Neural cell (in vitro differentiated cells): ENCODE measurements at regions not wholly inside any gene's neighbourhood (a gene's known extent, or its start where the extent isn't known, plus 50 kb on each side); places are given as distances from the start of the nearest gene placed in this dataset.

Experiments
- H2AFZ ChIP-seq: fragments of 200-600, 300-800 bp; sonication (generic), shearing (Covaris generic); 2 replicates; pipeline ENCODE4 v1.6.0; 2014; ENCODE audit warnings: low read depth, mild to moderate bottlenecking, antibody characterized with exemption, low read length, moderate library complexity
- H3F3A ChIP-seq: fragments of 200-600 bp; shearing (Covaris generic); 2 replicates; pipeline ENCODE4 v1.6.1; 2016; ENCODE audit warnings: mild to moderate bottlenecking, moderate library complexity, mixed read lengths, antibody characterized with exemption, low read length; ENCODE audit not compliant: insufficient read depth, poor library complexity, severe bottlenecking
- H3K27ac ChIP-seq: fragments of 200-600, 300-800 bp; sonication (generic), shearing (Covaris generic); 2 replicates; pipeline ENCODE4 v1.5.1; 2014; ENCODE audit warnings: mild to moderate bottlenecking, low read length, moderate library complexity
- H3K27me3 ChIP-seq: fragments of 300-800, 200-600 bp; sonication (generic), shearing (Covaris generic); 2 replicates; pipeline ENCODE4 v1.6.0; 2014; ENCODE audit warnings: mild to moderate bottlenecking, low read depth, low read length, moderate library complexity; ENCODE audit not compliant: insufficient read depth
- H3K36me3 ChIP-seq: fragments of 300-800, 200-600 bp; sonication (generic), shearing (Covaris generic); 2 replicates; pipeline ENCODE4 v1.5.1; 2014; ENCODE audit warnings: mild to moderate bottlenecking, antibody characterized with exemption, low read length, moderate library complexity; ENCODE audit not compliant: insufficient read depth
- H3K4me2 ChIP-seq: fragments of 300-800, 200-600 bp; sonication (generic), shearing (Covaris generic); 2 replicates; pipeline ENCODE4 v1.6.0; 2014; ENCODE audit warnings: mild to moderate bottlenecking, low read length
- H3K4me3 ChIP-seq: fragments of 300-800, 200-600 bp; sonication (generic), shearing (Covaris generic); 2 replicates; pipeline ENCODE4 v1.5.1; 2014; ENCODE audit warnings: mild to moderate bottlenecking, low read length, moderate library complexity
- H3K79me2 ChIP-seq: fragments of 200-600 bp; shearing (Covaris generic); replicated peaks from 2 replicates; pipeline ENCODE4 v1.6.0; 2014; ENCODE audit warnings: mild to moderate bottlenecking, low read length, moderate library complexity; ENCODE audit not compliant: insufficient read depth
- H3K9ac ChIP-seq: fragments of 300-800, 200-600 bp; sonication (generic), shearing (Covaris generic); 2 replicates; pipeline ENCODE4 v1.6.1; 2016; ENCODE audit warnings: mild to moderate bottlenecking, low read length, mixed read lengths
- H3K9me2 ChIP-seq: fragments of 200-600 bp; shearing (Covaris generic); 2 replicates; pipeline ENCODE4 v1.6.1; 2016; ENCODE audit warnings: mild to moderate bottlenecking, low read length, mixed read lengths; ENCODE audit not compliant: insufficient read depth
- H3K9me3 ChIP-seq: fragments of 200-600, 300-800 bp; sonication (generic), shearing (Covaris generic); 2 replicates; pipeline ENCODE4 v1.6.1; 2016; ENCODE audit warnings: mild to moderate bottlenecking, mixed run types, low read length, moderate library complexity, mixed read lengths
- H4K20me1 ChIP-seq: fragments of 200-600 bp; shearing (Covaris generic); 2 replicates; pipeline ENCODE4 v1.6.1; 2016; ENCODE audit warnings: mild to moderate bottlenecking, mixed run types; ENCODE audit not compliant: insufficient read depth
- CTCF ChIP-seq: fragments of 450-650 bp; IDR thresholded peaks from 2 replicates; pipeline ENCODE4 v1.5.1; 2014; ENCODE audit warnings: antibody characterized with exemption, mild to moderate bottlenecking, moderate library complexity; ENCODE audit not compliant: poor library complexity, severe bottlenecking
- EP300 ChIP-seq: fragments of 450-650 bp; conservative IDR thresholded peaks from 2 replicates; pipeline ENCODE4 v1.6.1; 2014; ENCODE audit warnings: antibody characterized with exemption, mild to moderate bottlenecking, moderate library complexity; ENCODE audit not compliant: poor library complexity, severe bottlenecking
- EZH2 ChIP-seq: fragments of 200-600, 300-800 bp; shearing (Covaris generic), sonication (generic); IDR thresholded peaks from 2 replicates; pipeline ENCODE4 v1.6.1; 2014; ENCODE audit warnings: antibody characterized with exemption, low read length, borderline replicate concordance, mild to moderate bottlenecking; ENCODE audit not compliant: insufficient read depth, poor library complexity, severe bottlenecking
- MXI1 ChIP-seq: fragments of 450-650 bp; conservative IDR thresholded peaks from 2 replicates; pipeline ENCODE4 v1.6.1; 2014; ENCODE audit warnings: antibody characterized with exemption, mild to moderate bottlenecking; ENCODE audit not compliant: poor library complexity, severe bottlenecking
- POLR2AphosphoS5 ChIP-seq: IDR thresholded peaks from 2 replicates; pipeline ENCODE4 v1.6.1; 2012
- RAD21 ChIP-seq: fragments of 450-650 bp; conservative IDR thresholded peaks from 2 replicates; pipeline ENCODE4 v1.6.1; 2014; ENCODE audit warnings: antibody characterized with exemption, mild to moderate bottlenecking, moderate library complexity
- REST ChIP-seq: IDR thresholded peaks from 2 replicates; pipeline ENCODE4 v1.6.1; 2012; ENCODE audit warnings: borderline replicate concordance
- SMC3 ChIP-seq: fragments of 450-650 bp; conservative IDR thresholded peaks from 2 replicates; pipeline ENCODE4 v1.6.1; 2014; ENCODE audit warnings: antibody characterized with exemption, mild to moderate bottlenecking, moderate library complexity; ENCODE audit not compliant: poor library complexity
- TAF1 ChIP-seq: IDR thresholded peaks from 2 replicates; pipeline ENCODE4 v1.6.1; 2012; ENCODE audit warnings: low read depth

DNA sequence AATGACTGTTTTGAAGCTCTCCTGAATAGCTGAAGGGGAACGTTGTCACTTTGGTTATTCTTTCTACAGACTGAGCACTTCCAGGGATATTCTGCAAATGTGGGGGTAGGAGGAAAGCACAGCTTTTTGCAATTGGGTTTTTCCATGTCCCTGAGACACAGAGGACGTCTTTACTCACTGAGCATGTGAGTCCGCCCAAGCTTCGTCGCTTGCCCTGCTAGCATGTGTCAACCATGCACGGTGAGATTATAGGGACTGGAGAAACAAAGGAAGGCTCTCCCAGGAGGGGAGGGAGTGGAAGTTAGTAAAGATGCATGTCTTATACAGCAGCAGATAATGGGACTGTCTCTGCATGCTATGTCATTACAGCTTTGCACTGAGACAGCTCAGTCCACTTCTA, 111.5 kb upstream of the SFRP2 start:
- Histone ChIP-seq H3K9me2 (no peaks in the 10 kb centered on the region), H3K4me3 (no peak overlapping the region), H3K79me2 (no peaks in the 10 kb centered on the region), H4K20me1 (no peaks in the 10 kb centered on the region), H2AFZ (no peak overlapping the region), H3K9me3 (no peaks in the 10 kb centered on the region), H3K27ac (no peak overlapping the region), H3F3A (no peaks in the 10 kb centered on the region), H3K27me3 (no peaks in the 10 kb centered on the region), H3K9ac (no peak overlapping the region), H3K36me3 (no peaks in the 10 kb centered on the region), H3K4me2 (no peak overlapping the region)
- TF ChIP-seq REST (no peak), CTCF (no peak), EP300 (no peak), EZH2 (no peak), SMC3 (no peak)

GRCh38 chr4:153890761-153891160, 101.9 kb upstream of the SFRP2 start:
- no peaks in the 10 kb centered on the region for H3K79me2 ChIP-seq
- H3K27ac ChIP-seq: no peak overlapping the region
- no peak overlapping the region for H3K9ac ChIP-seq
- TF ChIP-seq RAD21: no peak
- TF ChIP-seq CTCF: no peak
- TF ChIP-seq SMC3: no peak
- TF ChIP-seq POLR2AphosphoS5: no peak
- no peak for TF ChIP-seq MXI1
- TF ChIP-seq REST: no peak
- no peak for TF ChIP-seq EP300
- no peak for TF ChIP-seq EZH2
- TF ChIP-seq TAF1: no peak
- H3K27me3 ChIP-seq: no peaks in the 10 kb centered on the region
- no peaks in the 10 kb centered on the region for H3F3A ChIP-seq
- H3K36me3 ChIP-seq: no peaks in the 10 kb centered on the region
- H3K4me3 ChIP-seq: no peak overlapping the region
- no peaks in the 10 kb centered on the region for H3K9me2 ChIP-seq
- H3K9me3 ChIP-seq: no peaks in the 10 kb centered on the region
- H2AFZ ChIP-seq: no peak overlapping the region
- H4K20me1 ChIP-seq: no peaks in the 10 kb centered on the region
- H3K4me2 ChIP-seq: no peak overlapping the region
